PFSK-1 (cell line): ENCODE measurements at regions not wholly inside any gene's neighbourhood (a gene's known extent, or its start where the extent isn't known, plus 50 kb on each side); places are given as distances from the start of the nearest gene placed in this dataset.

Source experiments
- FOXP2 ChIP-seq: optimal IDR thresholded peaks from 2 replicates; pipeline ENCODE3; 2011; ENCODE audit warnings: borderline replicate concordance, control low read depth, inconsistent platforms; ENCODE audit not compliant: insufficient read depth; ENCODE audit errors: extremely low read length, extremely low read depth
- POLR2AphosphoS5 ChIP-seq: IDR thresholded peaks from 2 replicates; pipeline ENCODE4 v1.6.1; 2012; ENCODE audit warnings: low read depth, mild to moderate bottlenecking, control low read depth, low read length, moderate library complexity
- REST ChIP-seq, 2 experiments: IDR thresholded peaks; 2 replicates each; pipeline versions ENCODE4 v1.6.1 to v1.8.0; 2011 to 2012; ENCODE audit warnings: low read depth in 2 of 2, low read length in 2 of 2, control low read depth in 1 of 2, inconsistent platforms in 1 of 2, mild to moderate bottlenecking in 1 of 2, moderate library complexity in 1 of 2; ENCODE audit not compliant: insufficient read depth in 1 of 2
- SIN3A ChIP-seq: IDR thresholded peaks from 2 replicates; pipeline ENCODE4 v1.6.1; 2012; ENCODE audit warnings: mild to moderate bottlenecking, low read length, moderate library complexity, borderline replicate concordance; ENCODE audit not compliant: insufficient read depth
- TAF1 ChIP-seq: IDR thresholded peaks from 2 replicates; pipeline ENCODE4 v1.6.1; 2012; ENCODE audit warnings: low read length, control low read depth, borderline replicate concordance; ENCODE audit not compliant: insufficient read depth

- TF ChIP-seq TAF1 (no peak), POLR2AphosphoS5 (no peak), REST (IDR thresholded peaks at IDR 0.05; ENCODE audit: insufficient read depth in 1 of 2, low read depth in 2 of 2, low read length in 2 of 2) (no peak), FOXP2 (no peak), SIN3A (no peak)
These were observed 262.8 kb downstream of the FGFR2 start for GRCh38 chr10:121335386-121335925.
